Esophagus squamous epithelium (tissue), 4 donors: ENCODE measurements at regions not wholly inside any gene's neighbourhood (a gene's known extent, or its start where the extent isn't known, plus 50 kb on each side); places are given as distances from the start of the nearest gene placed in this dataset.

ENCODE experiments used
- CTCF ChIP-seq, 6 experiments: fragments of 450-650 bp in 4 of 6; fragments of 200-600 bp in 2 of 6; sonication (generic) in 2 of 6; IDR thresholded peaks; one replicate each; pipeline ENCODE4 v1.5.1; 2016 to 2019; ENCODE audit warnings: antibody characterized with exemption in 6 of 6, mild to moderate bottlenecking in 4 of 6, moderate library complexity in 4 of 6
- POLR2A ChIP-seq, 4 donors: fragments of 450-650 bp; IDR thresholded peaks; one replicate each; pipeline ENCODE4 v1.6.1; 2017; ENCODE audit warnings: antibody characterized with exemption in 4 of 4, mild to moderate bottlenecking in 4 of 4, moderate library complexity in 3 of 4

GRCh38 chr6:105691081-105691480 lies 288.2 kb upstream of the PREP start:
- TF ChIP-seq CTCF (IDR thresholded peaks at IDR 0.05), result no peak
- TF ChIP-seq POLR2A (IDR thresholded peaks at IDR 0.05), result no peak
